PC-9 (cell line): ENCODE measurements at regions not wholly inside any gene's neighbourhood (a gene's known extent, or its start where the extent isn't known, plus 50 kb on each side); places are given as distances from the start of the nearest gene placed in this dataset.

Experiments
- EZH2 ChIP-seq: fragments of 200-600 bp; sonication (generic); IDR thresholded peaks from 2 replicates; pipeline ENCODE4 v1.8.0; 2017; ENCODE audit warnings: antibody characterized with exemption, low read depth
- TF ChIP-seq, protein P1 (sequence below): fragments of 200-600 bp; sonication (generic); conservative IDR thresholded peaks from 2 replicates; pipeline ENCODE4 v1.6.1; 2017; ENCODE audit warnings: mixed run types, antibody characterized with exemption, mild to moderate bottlenecking, moderate library complexity

DNA sequence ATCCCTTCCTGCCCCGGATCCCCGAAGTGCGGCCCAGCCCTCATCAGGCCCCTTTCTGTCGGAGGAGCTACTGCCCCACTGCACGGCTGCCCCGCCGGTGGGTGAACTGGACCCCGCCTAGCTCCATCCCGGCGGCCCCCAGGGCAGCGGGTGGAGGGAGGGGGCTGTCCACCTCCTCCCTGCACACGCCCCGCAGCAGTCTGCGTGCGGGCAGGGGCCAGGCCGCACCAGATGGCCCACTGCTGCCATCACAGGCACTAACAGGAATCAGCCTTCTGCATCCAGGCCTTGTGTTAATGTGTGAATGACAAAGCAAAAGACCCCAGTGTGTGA, 54.9 kb upstream of the UNC93A start:
- TF ChIP-seq, protein P1, sequence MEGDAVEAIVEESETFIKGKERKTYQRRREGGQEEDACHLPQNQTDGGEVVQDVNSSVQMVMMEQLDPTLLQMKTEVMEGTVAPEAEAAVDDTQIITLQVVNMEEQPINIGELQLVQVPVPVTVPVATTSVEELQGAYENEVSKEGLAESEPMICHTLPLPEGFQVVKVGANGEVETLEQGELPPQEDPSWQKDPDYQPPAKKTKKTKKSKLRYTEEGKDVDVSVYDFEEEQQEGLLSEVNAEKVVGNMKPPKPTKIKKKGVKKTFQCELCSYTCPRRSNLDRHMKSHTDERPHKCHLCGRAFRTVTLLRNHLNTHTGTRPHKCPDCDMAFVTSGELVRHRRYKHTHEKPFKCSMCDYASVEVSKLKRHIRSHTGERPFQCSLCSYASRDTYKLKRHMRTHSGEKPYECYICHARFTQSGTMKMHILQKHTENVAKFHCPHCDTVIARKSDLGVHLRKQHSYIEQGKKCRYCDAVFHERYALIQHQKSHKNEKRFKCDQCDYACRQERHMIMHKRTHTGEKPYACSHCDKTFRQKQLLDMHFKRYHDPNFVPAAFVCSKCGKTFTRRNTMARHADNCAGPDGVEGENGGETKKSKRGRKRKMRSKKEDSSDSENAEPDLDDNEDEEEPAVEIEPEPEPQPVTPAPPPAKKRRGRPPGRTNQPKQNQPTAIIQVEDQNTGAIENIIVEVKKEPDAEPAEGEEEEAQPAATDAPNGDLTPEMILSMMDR = no peak
- TF ChIP-seq EZH2 = no peak
